Astrocyte (in vitro differentiated cells and primary cell): ENCODE measurements at regions not wholly inside any gene's neighbourhood (a gene's known extent, or its start where the extent isn't known, plus 50 kb on each side); places are given as distances from the start of the nearest gene placed in this dataset.

ENCODE experiments used
- DNase-seq: peaks from one replicate; pipeline ENCODE4 v3.0.0-alpha.2; 2010; ENCODE audit warnings: low read depth
- FAIRE-seq: peaks from 2 replicates; lab custom pipeline; 2011; peaks lifted over from hg19 to GRCh38; lab: Jason Lieb, UNC
- H2AFZ ChIP-seq: 2 replicates; pipeline ENCODE4 v1.6.0; 2012; ENCODE audit warnings: low read depth, low read length, inconsistent platforms
- H3K27ac ChIP-seq: 2 replicates; pipeline ENCODE4 v1.5.1; 2011; ENCODE audit warnings: low read depth, low read length, inconsistent platforms
- H3K27me3 ChIP-seq: 2 replicates; pipeline ENCODE4 v1.6.0; 2011; ENCODE audit warnings: low read length, inconsistent platforms; ENCODE audit not compliant: insufficient read depth
- H3K36me3 ChIP-seq: 2 replicates; pipeline ENCODE4 v1.5.1; 2011; ENCODE audit warnings: low read length, inconsistent platforms; ENCODE audit not compliant: insufficient read depth
- H3K4me1 ChIP-seq: 2 replicates; pipeline ENCODE4 v1.5.1; 2011; ENCODE audit warnings: low read length, inconsistent platforms; ENCODE audit not compliant: insufficient read depth
- H3K4me2 ChIP-seq: 2 replicates; pipeline ENCODE4 v1.6.0; 2012; ENCODE audit warnings: low read length, inconsistent platforms
- H3K4me3 ChIP-seq: 2 replicates; pipeline ENCODE4 v1.5.1; 2011; ENCODE audit warnings: low read depth, mild to moderate bottlenecking, low read length, inconsistent platforms; ENCODE audit not compliant: insufficient read depth
- H3K79me2 ChIP-seq: 2 replicates; pipeline ENCODE4 v1.6.0; 2012; ENCODE audit warnings: mild to moderate bottlenecking, low read length, inconsistent platforms; ENCODE audit not compliant: insufficient read depth
- H3K9ac ChIP-seq: 2 replicates; pipeline ENCODE4 v1.6.0; 2012; ENCODE audit warnings: mild to moderate bottlenecking, low read length, inconsistent platforms
- H3K9me3 ChIP-seq: 2 replicates; pipeline ENCODE4 v1.5.1; 2012; ENCODE audit warnings: low read depth, mild to moderate bottlenecking, low read length, inconsistent platforms; ENCODE audit not compliant: insufficient read depth
- H4K20me1 ChIP-seq: 2 replicates; pipeline ENCODE4 v1.6.0; 2012; ENCODE audit warnings: low read length, inconsistent platforms; ENCODE audit not compliant: insufficient read depth
- H3K27ac Mint-ChIP-seq: one replicate; pipeline ENCODE4 v1.8.0; 2021; ENCODE audit warnings: mild to moderate bottlenecking, mixed read lengths; ENCODE audit not compliant: unreplicated experiment
- H3K27me3 Mint-ChIP-seq: one replicate; pipeline ENCODE4 v1.8.0; 2021; ENCODE audit warnings: low read depth, mixed read lengths; ENCODE audit not compliant: unreplicated experiment
- H3K36me3 Mint-ChIP-seq: one replicate; pipeline ENCODE4 v1.8.0; 2021; ENCODE audit warnings: low read depth, mixed read lengths; ENCODE audit not compliant: unreplicated experiment
- H3K4me1 Mint-ChIP-seq: one replicate; pipeline ENCODE4 v1.8.0; 2021; ENCODE audit warnings: low read depth, mixed read lengths; ENCODE audit not compliant: unreplicated experiment
- H3K4me3 Mint-ChIP-seq: one replicate; pipeline ENCODE4 v1.8.0; 2021; ENCODE audit warnings: mild to moderate bottlenecking, moderate library complexity, mixed read lengths; ENCODE audit not compliant: unreplicated experiment
- H3K9me3 Mint-ChIP-seq: one replicate; pipeline ENCODE4 v1.8.0; 2021; ENCODE audit warnings: mild to moderate bottlenecking, mixed read lengths; ENCODE audit not compliant: unreplicated experiment
- EZH2 ChIP-seq: IDR thresholded peaks from 2 replicates; pipeline ENCODE4 v1.6.1; 2012; ENCODE audit warnings: mild to moderate bottlenecking, low read length, inconsistent platforms; ENCODE audit not compliant: insufficient read depth
- TF ChIP-seq, protein P1 (sequence below): IDR thresholded peaks from 2 replicates; pipeline ENCODE4 v1.5.1; 2011; ENCODE audit warnings: low read depth, mild to moderate bottlenecking, inconsistent platforms, low read length, moderate library complexity; ENCODE audit not compliant: insufficient read depth

- H3K4me3 ChIP-seq = no peak overlapping the region
- DNase-seq (no peak), FAIRE-seq (no peak)
- no peaks in the 10 kb centered on the region for H3K79me2 ChIP-seq
- H3K27ac ChIP-seq = no peak overlapping the region
- H3K27ac Mint-ChIP-seq = peak overlapping the region; percentile 35
- H3K4me1 Mint-ChIP-seq = peaks cover 6% of the 10 kb centered on the region
- H3K9me3 Mint-ChIP-seq = no peaks in the 10 kb centered on the region
- H3K27me3 ChIP-seq = no peaks in the 10 kb centered on the region
- H3K36me3 Mint-ChIP-seq = peaks cover 2% of the 10 kb centered on the region
- no peak overlapping the region for H3K4me3 Mint-ChIP-seq
- H2AFZ ChIP-seq = no peak overlapping the region
- H4K20me1 ChIP-seq = no peaks in the 10 kb centered on the region
- no peaks in the 10 kb centered on the region for H3K36me3 ChIP-seq
- H3K4me1 ChIP-seq = no peaks in the 10 kb centered on the region
- no peak for TF ChIP-seq EZH2
- TF ChIP-seq, protein P1, sequence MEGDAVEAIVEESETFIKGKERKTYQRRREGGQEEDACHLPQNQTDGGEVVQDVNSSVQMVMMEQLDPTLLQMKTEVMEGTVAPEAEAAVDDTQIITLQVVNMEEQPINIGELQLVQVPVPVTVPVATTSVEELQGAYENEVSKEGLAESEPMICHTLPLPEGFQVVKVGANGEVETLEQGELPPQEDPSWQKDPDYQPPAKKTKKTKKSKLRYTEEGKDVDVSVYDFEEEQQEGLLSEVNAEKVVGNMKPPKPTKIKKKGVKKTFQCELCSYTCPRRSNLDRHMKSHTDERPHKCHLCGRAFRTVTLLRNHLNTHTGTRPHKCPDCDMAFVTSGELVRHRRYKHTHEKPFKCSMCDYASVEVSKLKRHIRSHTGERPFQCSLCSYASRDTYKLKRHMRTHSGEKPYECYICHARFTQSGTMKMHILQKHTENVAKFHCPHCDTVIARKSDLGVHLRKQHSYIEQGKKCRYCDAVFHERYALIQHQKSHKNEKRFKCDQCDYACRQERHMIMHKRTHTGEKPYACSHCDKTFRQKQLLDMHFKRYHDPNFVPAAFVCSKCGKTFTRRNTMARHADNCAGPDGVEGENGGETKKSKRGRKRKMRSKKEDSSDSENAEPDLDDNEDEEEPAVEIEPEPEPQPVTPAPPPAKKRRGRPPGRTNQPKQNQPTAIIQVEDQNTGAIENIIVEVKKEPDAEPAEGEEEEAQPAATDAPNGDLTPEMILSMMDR = no peak
- H3K9ac ChIP-seq = no peak overlapping the region
- H3K9me3 ChIP-seq = no peaks in the 10 kb centered on the region
- no peak overlapping the region for H3K4me2 ChIP-seq
- H3K27me3 Mint-ChIP-seq = no peaks in the 10 kb centered on the region
Observed at GRCh38 chr9:107161338-107161737, 121.7 kb upstream of the RAD23B start.

DNA sequence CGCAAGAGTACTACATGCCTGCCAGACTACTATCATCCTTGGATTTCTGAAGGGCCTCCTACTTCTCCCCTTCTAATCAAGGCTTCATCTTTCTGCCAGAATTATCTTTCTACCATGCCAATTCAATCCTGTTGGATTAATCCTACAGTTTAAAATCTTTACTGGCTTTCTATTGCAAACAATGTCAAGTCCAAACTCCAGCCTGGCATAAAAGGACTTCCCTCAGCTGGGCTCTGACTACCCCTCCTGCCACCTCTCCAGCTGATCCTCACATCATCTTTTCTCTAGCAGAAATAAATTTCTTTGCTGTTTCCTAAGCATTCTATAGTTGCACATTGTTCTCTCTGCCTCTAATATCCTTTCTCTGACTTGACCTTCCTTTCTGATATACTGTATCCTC is 119.7 kb upstream of the RAD23B start:
- H3K4me3 ChIP-seq = no peak overlapping the region
- Mint-ChIP-seq H3K4me3 (no peak overlapping the region), H3K9me3 (no peaks in the 10 kb centered on the region), H3K4me1 (peaks cover 6% of the 10 kb centered on the region), H3K27ac (no peak overlapping the region), H3K27me3 (no peaks in the 10 kb centered on the region), H3K36me3 (peaks cover 2% of the 10 kb centered on the region)
- no peaks in the 10 kb centered on the region for H3K79me2 ChIP-seq
- no peak overlapping the region for H3K9ac ChIP-seq
- no peak overlapping the region for H3K27ac ChIP-seq
- no peak overlapping the region for H2AFZ ChIP-seq
- FAIRE-seq (no peak), DNase-seq (no peak)
- TF ChIP-seq, protein P1 = no peak
- no peaks in the 10 kb centered on the region for H3K36me3 ChIP-seq
- no peaks in the 10 kb centered on the region for H4K20me1 ChIP-seq
- H3K4me2 ChIP-seq = no peak overlapping the region
- H3K4me1 ChIP-seq = no peaks in the 10 kb centered on the region
- no peaks in the 10 kb centered on the region for H3K27me3 ChIP-seq
- H3K9me3 ChIP-seq = no peaks in the 10 kb centered on the region

DNA sequence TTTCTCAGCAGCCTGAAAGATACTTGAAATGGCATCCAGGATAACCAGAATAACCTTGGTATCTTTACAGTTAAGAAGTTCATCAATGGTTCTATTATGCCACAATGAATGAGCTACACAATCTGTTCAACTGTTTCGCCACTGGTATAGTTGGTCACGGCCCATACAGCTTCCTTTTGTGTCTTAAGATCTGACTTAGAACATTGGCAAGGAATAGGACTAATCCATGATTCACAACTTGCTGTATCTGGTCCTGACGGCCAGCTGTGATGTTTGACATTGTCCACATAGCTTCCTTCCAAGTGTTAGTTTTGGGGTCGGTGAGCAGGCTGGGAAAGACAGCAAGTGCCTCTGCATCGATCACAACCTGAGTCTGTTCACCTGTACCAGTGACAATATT is 113.3 kb upstream of the RAD23B start:
- H3K27me3 ChIP-seq = no peaks in the 10 kb centered on the region
- Mint-ChIP-seq H3K4me3 (no peak overlapping the region), H3K27me3 (no peaks in the 10 kb centered on the region), H3K36me3 (no peaks in the 10 kb centered on the region), H3K9me3 (peaks cover 4% of the 10 kb centered on the region), H3K4me1 (peaks cover 15% of the 10 kb centered on the region), H3K27ac (no peak overlapping the region)
- H3K79me2 ChIP-seq = no peaks in the 10 kb centered on the region
- no peak overlapping the region for H3K4me3 ChIP-seq
- no peaks in the 10 kb centered on the region for H3K4me1 ChIP-seq
- no peak overlapping the region for H2AFZ ChIP-seq
- no peak overlapping the region for H3K4me2 ChIP-seq
- no peaks in the 10 kb centered on the region for H3K9me3 ChIP-seq
- H4K20me1 ChIP-seq = no peaks in the 10 kb centered on the region
- no peak for FAIRE-seq
- no peak overlapping the region for H3K9ac ChIP-seq
- no peak overlapping the region for H3K27ac ChIP-seq
- no peak for DNase-seq
- TF ChIP-seq, protein P1 = no peak
- no peak for TF ChIP-seq EZH2
- H3K36me3 ChIP-seq = no peaks in the 10 kb centered on the region
